ENCODE measurements at regions not wholly inside any gene's neighbourhood (a gene's known extent, or its start where the extent isn't known, plus 50 kb on each side); places are given as distances from the start of the nearest gene placed in this dataset.
"Not testable (repeated sequence)": the region's sequence is repeated elsewhere in the genome, so short reads cannot be mapped to it uniquely, and the experiment has no call there.

DNA sequence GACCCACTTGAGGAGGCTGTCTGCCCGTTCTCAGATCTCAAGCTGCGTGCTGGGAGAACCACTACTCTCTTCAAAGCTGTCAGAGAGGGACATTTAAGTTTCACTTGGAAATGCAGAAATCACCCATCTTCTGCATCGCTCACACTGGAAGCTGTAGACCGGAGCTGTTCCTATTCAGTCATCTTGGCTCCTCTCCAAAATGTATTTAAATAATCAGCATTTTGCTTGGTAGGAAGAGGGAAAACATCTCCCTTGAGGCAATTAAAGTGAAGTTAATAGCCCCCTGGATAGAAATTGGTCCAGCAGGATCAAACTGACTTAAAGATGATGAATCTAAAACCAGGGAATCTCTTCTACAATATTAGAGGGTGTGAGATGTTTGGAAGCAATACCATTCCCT is 151.7 kb downstream of the CSNK2A3 start:
- not testable (repeated sequence) for TF ChIP-seq CTCF (conservative IDR thresholded peaks at IDR 0.05); ZFX (IDR thresholded peaks at IDR 0.05)
